HG02759 (cell line): ENCODE measurements at regions not wholly inside any gene's neighbourhood (a gene's known extent, or its start where the extent isn't known, plus 50 kb on each side); places are given as distances from the start of the nearest gene placed in this dataset.
"Not testable (repeated sequence)": the region's sequence is repeated elsewhere in the genome, so short reads cannot be mapped to it uniquely, and the experiment has no call there.

Experiments used
- ATAC-seq: cut with Tn5 transposase; IDR thresholded peaks from one replicate; pipeline ENCODE4 v1.9.1; 2021; ENCODE audit warnings: mild to moderate bottlenecking, moderate library complexity; ENCODE audit not compliant: unreplicated experiment

GRCh38 chr10:78231939-78232338 lies 198.3 kb downstream of the RPS24 start:
- no peak for ATAC-seq

GRCh38 chr10:78236416-78237015 lies 202.9 kb downstream of the RPS24 start:
- no peak for ATAC-seq

- ATAC-seq, result not testable (repeated sequence)
Observed at GRCh38 chr10:78237951-78238350, 204.3 kb downstream of the RPS24 start.

DNA sequence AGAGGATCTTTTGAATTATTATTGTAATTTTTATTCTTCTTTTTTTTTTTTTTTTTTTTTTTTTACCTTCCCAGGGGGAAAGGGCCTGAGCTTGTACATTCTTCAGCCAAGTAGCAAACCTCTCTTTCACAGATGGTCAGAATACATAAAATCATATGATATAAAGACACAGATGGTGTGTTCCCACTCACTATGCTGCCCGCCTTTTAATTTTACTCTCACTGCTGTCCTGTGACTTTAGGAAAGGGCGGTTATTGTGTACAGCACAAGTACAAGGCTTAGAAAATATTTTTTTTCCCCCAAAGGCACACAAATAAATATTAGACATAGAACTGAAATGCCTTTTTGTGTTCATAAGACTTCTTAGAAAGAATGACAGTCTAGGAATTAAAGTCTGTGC lies 213.6 kb downstream of the RPS24 start:
- ATAC-seq, result no peak

DNA sequence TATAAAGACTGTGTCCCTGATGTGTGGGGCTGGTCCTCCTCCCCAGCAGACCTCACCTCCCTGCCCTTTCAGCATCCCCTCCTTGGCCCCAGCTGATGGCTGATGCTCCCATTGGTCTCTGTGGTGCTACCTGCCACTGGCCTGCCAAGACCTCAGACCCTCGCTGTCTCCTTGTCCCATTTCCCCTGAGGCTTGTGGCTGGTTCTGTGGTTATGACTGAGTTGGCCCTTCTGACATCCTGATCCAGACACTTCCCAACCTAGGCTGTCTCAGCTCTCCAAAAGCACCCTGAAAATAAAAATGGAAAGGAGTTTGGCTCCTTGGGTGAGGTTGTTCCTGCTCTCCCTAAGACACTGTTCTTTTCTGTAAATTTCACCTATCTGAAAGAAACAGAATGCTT lies 214.2 kb downstream of the RPS24 start:
- ATAC-seq, result no peak

DNA sequence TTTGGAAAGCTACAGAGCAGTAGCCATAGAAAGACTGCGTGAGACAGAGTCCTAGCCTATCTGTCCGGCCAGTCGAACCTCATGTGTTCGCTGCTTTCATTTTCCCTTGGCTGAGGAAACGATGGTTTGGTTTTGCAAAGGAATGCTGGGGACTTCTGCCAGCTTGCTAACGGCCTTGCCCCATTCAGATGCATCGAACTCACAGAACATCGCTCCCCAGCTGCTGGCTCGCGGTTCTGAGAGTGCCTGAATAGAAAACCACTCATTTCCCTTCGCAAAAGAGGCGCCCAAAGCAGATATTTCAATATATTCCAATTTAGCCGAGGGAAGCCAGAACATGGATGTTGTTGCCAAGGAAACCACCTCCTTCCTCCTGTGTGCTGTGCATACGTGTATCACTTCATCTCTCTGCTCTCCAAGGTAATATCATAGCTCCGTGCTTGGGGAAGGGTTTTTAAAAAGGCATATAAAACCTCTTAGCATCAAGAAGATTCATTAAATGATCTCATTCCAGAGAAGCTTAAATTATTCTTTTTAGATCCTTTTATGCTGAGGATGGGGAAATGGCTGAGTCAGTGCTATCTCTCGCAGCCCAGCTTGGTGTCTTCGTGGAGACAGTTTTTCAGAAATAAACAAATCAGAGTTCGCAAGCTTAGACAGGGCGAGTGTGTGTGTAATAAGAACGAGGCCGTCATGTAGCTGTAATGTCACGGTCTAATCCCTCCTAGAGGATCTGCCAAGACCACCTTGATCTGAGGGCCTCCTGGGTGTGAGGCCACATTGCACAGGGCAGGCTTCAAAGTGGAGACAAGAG lies 215.2 kb downstream of the RPS24 start:
- no peak for ATAC-seq

DNA sequence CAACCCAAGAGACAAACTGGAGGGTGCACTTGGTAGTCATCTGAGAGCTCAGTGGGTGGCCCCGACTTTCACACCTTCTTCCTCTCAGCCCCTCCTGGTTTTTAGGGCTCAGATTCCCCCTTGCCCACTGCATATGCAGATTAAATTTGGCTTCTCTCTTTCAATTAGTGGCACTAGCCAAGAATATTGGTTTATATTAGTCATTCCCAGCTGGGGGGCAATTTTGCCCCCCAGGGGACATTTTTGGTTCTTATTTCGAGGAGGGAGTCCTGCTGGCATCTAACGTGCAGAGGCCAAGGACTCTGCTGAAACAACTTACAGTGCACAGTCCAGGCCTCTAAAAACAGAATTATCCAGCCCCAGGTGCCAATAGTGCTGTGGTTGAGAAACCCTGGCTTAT lies 216.0 kb downstream of the RPS24 start:
- no peak for ATAC-seq

DNA sequence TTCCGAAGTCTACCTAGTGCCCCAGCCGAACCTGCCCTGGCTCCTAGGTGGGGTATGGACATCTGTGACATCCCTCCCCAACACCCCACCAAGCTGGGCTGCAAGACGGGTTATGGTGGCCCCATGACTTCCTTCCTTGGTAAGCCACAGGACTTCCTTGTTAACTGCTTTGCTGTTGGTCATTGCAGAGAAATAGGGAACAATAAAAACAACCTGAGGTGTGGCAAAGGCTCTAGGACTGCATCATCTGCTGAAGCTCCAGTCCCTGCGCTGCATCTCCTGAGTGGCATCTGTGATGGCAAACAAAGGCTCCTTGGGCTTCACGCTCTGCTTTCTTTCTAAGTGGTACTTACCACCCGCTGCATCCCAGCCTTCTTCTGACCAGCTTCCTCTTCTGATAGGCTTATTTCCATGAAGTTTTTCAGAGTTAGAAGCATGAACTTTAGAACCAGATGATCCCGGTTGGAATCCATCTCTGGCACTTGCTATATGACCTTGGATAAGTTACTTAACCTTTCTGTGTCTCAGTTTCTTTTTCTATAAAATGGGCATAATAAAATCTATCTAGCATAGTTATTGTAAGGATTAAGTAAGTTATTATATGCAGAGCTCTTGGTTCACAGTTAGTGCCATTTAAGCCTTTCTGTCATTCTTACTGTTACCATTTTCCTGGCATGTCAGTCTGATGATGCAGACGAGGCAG lies 216.8 kb downstream of the RPS24 start:
- ATAC-seq, result no peak

- ATAC-seq, result no peak
Observed at GRCh38 chr10:78251016-78251385, 217.3 kb downstream of the RPS24 start.

DNA sequence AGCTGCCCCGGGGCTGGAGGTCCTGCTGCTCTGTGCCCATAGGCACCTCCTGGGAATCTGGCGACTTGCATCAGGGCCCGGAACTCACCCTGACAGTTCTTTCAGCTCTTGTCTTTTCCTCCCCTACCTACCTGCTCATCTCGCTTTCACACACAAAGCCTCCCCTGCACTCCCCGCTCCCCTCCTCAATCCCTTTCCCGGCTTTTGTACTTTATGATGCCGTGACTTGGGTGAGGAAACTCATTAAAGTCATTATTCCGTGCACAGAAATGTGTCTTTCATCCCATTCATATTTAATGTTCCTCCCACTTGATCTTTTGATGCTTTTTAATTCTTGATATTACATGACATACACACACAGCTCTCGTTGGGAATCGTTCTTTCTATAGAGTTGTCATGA lies 218.6 kb downstream of the RPS24 start:
- no peak for ATAC-seq

DNA sequence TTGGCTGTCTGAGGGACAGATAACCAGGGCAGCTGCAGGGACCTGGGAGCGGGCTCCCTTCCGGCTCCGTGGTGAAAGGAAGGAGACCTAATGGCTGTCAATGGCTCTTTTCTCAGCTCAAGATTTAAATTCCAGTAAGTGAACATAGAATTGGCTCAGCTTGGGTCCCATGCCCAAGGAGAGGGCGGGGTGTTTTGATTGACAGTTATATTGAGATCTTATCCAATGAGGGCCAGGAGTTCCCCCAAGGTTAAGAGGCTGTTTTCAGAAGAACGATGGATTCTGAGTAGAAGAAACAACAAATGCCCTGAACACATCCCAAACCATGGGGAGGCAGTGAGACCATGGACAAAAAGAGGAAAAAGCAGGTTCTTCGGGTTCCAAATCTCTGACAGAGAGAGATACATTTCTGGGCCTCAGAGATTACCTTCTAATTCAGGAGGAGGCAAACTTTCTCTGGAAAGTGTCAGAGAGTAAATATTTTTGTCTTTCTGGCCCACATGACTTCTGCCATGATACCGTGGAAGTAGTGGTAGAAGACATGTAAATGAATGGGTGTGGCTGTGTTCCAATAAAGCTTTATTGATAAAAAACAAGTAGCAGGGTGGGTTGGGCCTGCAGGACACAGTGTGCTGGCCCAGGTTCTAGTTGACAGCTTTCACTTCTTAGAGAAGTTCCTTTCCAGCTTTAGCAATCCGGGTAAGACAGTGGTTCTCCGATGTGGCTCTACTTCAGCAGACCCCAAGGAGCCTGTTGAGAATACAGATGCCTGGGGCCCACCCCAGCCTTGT lies 219.6 kb downstream of the RPS24 start:
- ATAC-seq, result no peak

- ATAC-seq, result no peak
Observed at GRCh38 chr10:78254013-78254412, 220.3 kb downstream of the RPS24 start.

DNA sequence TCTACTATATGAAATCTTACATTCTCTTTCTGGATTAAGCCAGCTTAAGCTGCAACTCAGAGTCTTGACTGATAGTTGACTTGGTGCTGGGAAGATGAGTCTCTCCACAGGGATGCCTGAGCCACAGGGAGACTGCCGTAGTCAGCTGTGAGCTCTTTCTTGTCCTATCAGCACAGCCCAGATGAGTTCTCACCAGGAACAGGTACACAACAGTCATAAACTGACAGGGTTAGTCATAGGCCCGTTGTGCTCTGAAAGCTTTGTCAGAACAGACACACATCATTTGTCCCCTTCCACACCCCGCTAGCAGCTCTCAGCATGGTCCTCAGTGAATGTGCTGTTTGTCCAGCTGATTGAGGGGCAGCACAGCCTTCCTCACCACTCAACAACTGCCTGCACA lies 221.6 kb downstream of the RPS24 start:
- no peak for ATAC-seq

- ATAC-seq, result no peak
Observed at GRCh38 chr10:78255796-78256638, 222.4 kb downstream of the RPS24 start.

DNA sequence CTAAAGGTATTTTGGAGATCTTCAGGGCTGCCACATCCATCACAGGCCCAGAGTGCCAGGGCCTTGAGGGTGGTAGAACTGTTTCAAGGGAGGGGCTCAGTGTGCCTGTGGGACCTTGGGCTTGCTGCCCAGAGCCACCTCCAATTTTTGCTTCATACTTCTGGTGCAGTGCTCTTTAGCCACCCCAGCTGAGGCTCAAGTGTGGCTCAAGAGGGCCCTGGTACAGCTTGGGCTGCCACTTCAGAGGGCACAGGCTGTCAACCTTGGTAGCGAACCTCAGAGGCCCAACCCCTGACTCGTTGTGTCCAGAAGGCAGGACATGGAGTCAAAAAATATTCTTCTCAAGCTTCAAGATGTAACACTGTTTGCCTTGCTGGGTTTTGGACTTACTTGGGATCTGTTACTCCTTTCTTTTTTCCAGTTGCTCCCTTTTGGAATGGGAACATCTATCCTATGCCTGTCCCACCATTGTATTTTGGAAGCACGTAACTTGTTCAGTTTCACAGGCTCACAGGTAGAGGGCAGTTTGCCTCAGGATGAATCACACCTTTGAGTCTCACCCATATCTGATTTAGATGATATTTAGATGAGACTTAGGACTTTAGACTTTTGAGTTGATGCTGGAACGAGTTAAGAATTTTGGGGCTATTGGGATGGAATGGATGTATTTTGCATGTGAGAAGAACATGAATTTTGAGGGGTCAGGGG lies 224.8 kb downstream of the RPS24 start:
- ATAC-seq, result no peak

DNA sequence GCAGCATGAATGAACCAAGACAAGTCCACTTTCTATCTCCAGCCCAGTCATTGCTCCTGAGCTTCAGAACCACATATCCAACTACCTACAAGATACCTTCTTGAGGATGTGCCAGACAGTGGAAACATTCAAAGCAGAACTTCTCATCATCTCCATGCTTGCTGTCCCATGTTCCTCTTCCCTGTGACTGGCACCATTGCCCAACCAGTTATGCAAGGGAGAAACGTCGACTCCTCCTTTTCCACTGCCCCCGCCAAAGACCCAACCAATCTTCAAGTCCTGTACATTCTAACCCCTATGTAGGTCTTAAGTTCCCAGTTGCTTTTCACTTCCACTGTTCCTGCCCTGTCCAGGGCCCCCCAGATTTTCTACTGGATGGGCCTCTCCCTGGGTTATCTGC lies 225.7 kb downstream of the RPS24 start:
- ATAC-seq, result no peak

GRCh38 chr10:78260141-78260540 lies 226.5 kb downstream of the RPS24 start:
- no peak for ATAC-seq

DNA sequence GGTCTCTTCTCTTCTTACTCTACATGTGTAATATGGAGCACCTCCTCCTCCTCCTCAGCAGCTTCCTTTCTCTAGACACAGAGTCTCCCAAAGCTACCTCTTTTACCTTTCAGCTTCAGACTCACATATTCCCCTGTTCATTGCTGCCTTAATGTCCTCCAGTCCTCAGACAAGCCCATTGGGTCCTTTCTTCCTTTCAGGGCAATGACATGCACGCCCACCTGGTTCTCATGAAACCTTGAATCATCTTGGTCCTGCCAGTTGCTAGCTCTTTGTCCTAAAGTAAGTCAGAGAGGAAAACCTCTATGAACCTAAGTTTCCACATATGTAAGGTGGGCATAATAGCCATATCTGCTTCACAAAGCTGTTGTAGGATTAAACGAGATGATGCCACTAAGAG lies 227.0 kb downstream of the RPS24 start:
- ATAC-seq, result no peak

DNA sequence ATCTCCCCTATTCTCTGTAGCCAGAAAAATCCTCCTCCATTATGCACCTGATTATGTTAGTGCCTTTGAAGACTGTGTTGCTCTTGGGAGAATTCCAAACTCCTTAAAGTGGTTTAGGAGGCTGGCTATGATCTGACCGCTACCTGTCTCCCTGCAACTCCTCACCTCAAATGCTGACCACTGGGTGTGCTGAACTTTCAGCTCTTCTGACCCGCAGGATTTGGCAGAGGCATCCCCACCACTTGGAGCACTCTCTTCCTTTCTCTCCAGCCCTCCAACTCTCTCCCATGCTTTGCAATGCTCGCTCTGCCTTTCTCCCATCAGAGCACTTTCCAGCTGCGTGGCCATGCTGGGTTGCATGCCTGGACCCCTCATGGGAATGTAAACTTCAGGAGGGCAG lies 227.6 kb downstream of the RPS24 start:
- ATAC-seq, result no peak

- ATAC-seq, result no peak
Observed at GRCh38 chr10:78262860-78263259, 229.2 kb downstream of the RPS24 start.
